A549 (cell line): ENCODE measurements at regions not wholly inside any gene's neighbourhood (a gene's known extent, or its start where the extent isn't known, plus 50 kb on each side); places are given as distances from the start of the nearest gene placed in this dataset.

Experiments used
- CHD2 ChIP-seq: fragments of 150-350 bp; IDR thresholded peaks from 2 replicates; pipeline ENCODE4 v1.6.1; 2014; ENCODE audit warnings: low read length; ENCODE audit not compliant: partially characterized antibody
- CTCF ChIP-seq: fragments of >200 bp; sonication (Bioruptor Twin); formaldehyde crosslinking; IDR thresholded peaks from 3 replicates; pipeline ENCODE4 v1.5.1; 2016
- EP300 ChIP-seq, 2 experiments: fragments of >200 bp; sonication (Bioruptor Twin); formaldehyde crosslinking; IDR thresholded peaks; 2 replicates in 1 of 2; 3 replicates in 1 of 2; pipeline ENCODE4 v1.6.1; 2016 to 2017
- PBX3 ChIP-seq: IDR thresholded peaks from 2 replicates; pipeline ENCODE4 v1.6.1; 2012
- POLR2A ChIP-seq: IDR thresholded peaks from 2 replicates; pipeline ENCODE4 v1.6.1; 2012; ENCODE audit warnings: mild to moderate bottlenecking, low read length
- ZFP36 ChIP-seq: fragments of 450-650 bp; IDR thresholded peaks from 2 replicates; pipeline ENCODE4 v1.6.1; 2014; ENCODE audit warnings: borderline replicate concordance; ENCODE audit not compliant: partially characterized antibody

GRCh38 chr11:19536131-19536530 is 176.5 kb upstream of the NAV2 start:
- TF ChIP-seq CTCF, result no peak
- no peak for TF ChIP-seq PBX3
- TF ChIP-seq CHD2, result no peak
- TF ChIP-seq ZFP36, result no peak
- TF ChIP-seq EP300 (IDR thresholded peaks at IDR 0.05), result no peak
- no peak for TF ChIP-seq POLR2A
